ENCODE measurements at regions not wholly inside any gene's neighbourhood (a gene's known extent, or its start where the extent isn't known, plus 50 kb on each side); places are given as distances from the start of the nearest gene placed in this dataset.

- no peak for DNase-seq (ENCODE audit: low spot score)
Measured at GRCh38 chr3:73964818-73965217, 340.1 kb upstream of the PDZRN3 start.

GRCh38 chr3:73955494-73956070 is 330.8 kb upstream of the PDZRN3 start:
- DNase-seq (ENCODE audit: low spot score) = no peak

- no peak for DNase-seq (ENCODE audit: low spot score)
Measured at GRCh38 chr3:73954506-73954905, 329.8 kb upstream of the PDZRN3 start.

- DNase-seq (ENCODE audit: low spot score) = no peak
Measured at GRCh38 chr3:73952781-73953180, 328.0 kb upstream of the PDZRN3 start.

GRCh38 chr3:73950865-73951558 is 326.3 kb upstream of the PDZRN3 start:
- DNase-seq (ENCODE audit: low spot score) = no peak

GRCh38 chr3:73945541-73945940 is 320.8 kb upstream of the PDZRN3 start:
- DNase-seq (ENCODE audit: low spot score) = no peak

- no peak for DNase-seq (ENCODE audit: low spot score)
Measured at GRCh38 chr3:73939985-73940384, 315.2 kb upstream of the PDZRN3 start.

GRCh38 chr3:73933585-73933984 is 308.8 kb upstream of the PDZRN3 start:
- no peak for DNase-seq (ENCODE audit: low spot score)

- no peak for DNase-seq (ENCODE audit: low spot score)
Measured at GRCh38 chr3:73927203-73927570, 302.4 kb upstream of the PDZRN3 start.

GRCh38 chr3:73926360-73927202 is 301.8 kb upstream of the PDZRN3 start:
- no peak for DNase-seq (ENCODE audit: low spot score)

GRCh38 chr3:73925011-73925410 is 300.3 kb upstream of the PDZRN3 start:
- no peak for DNase-seq (ENCODE audit: low spot score)

GRCh38 chr3:73924048-73924447 is 299.3 kb upstream of the PDZRN3 start:
- peak; percentile 21 for DNase-seq (ENCODE audit: low spot score)

GRCh38 chr3:73917643-73918042 is 292.9 kb upstream of the PDZRN3 start:
- no peak for DNase-seq (ENCODE audit: low spot score)

GRCh38 chr3:73915886-73916285 is 291.1 kb upstream of the PDZRN3 start:
- DNase-seq (ENCODE audit: low spot score) = no peak

GRCh38 chr3:73908218-73908617 is 283.5 kb upstream of the PDZRN3 start:
- DNase-seq (ENCODE audit: low spot score) = no peak

GRCh38 chr3:73901686-73902085 is 276.9 kb upstream of the PDZRN3 start:
- DNase-seq (ENCODE audit: low spot score) = no peak

GRCh38 chr3:73894474-73895213 is 269.9 kb upstream of the PDZRN3 start:
- no peak for DNase-seq (ENCODE audit: low spot score)

GRCh38 chr3:73893089-73893488 is 268.3 kb upstream of the PDZRN3 start:
- DNase-seq (ENCODE audit: low spot score) = no peak

GRCh38 chr3:73885862-73886261 is 261.1 kb upstream of the PDZRN3 start:
- no peak for DNase-seq (ENCODE audit: low spot score)

- peak; percentile 3 for DNase-seq (ENCODE audit: low spot score)
Measured at GRCh38 chr3:73884361-73884760, 259.6 kb upstream of the PDZRN3 start.

GRCh38 chr3:73883497-73883896 is 258.8 kb upstream of the PDZRN3 start:
- no peak for DNase-seq (ENCODE audit: low spot score)
